Jurkat, Clone E6-1 (cell line): ENCODE measurements at regions not wholly inside any gene's neighbourhood (a gene's known extent, or its start where the extent isn't known, plus 50 kb on each side); places are given as distances from the start of the nearest gene placed in this dataset.

Source experiments
- DNase-seq: peaks from one replicate; pipeline ENCODE4 v3.0.0-alpha.2; 2011; ENCODE audit warnings: low read depth, low spot score
- H3K4me3 ChIP-seq: 2 replicates; pipeline ENCODE4 v1.5.1; 2011; ENCODE audit warnings: mild to moderate bottlenecking, low read length, control low read depth, moderate library complexity

DNA sequence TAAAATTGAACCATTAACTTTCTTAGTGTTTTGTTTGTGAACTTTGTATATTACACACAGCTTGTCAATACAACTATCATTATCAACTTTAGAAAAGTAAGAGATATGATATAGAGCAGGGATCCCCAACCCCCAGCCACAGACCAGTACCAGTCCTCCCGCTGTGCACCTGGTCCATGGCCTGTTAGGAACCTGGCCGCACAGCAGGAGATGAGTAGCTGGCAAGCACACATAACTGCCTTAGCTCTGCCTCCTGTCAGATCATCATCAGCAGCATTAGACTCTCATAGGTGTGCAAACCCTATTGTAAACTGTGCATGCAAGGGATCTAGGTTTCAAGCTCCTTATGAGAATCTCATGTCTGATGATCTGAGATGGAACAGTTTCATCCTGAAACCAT is 491.0 kb upstream of the NXPH2 start:
- H3K4me3 ChIP-seq = no peak overlapping the region
- DNase-seq = no peak

- DNase-seq = no peak
- H3K4me3 ChIP-seq = no peak overlapping the region
Measured at GRCh38 chr2:139260052-139260430, 479.9 kb upstream of the NXPH2 start.

DNA sequence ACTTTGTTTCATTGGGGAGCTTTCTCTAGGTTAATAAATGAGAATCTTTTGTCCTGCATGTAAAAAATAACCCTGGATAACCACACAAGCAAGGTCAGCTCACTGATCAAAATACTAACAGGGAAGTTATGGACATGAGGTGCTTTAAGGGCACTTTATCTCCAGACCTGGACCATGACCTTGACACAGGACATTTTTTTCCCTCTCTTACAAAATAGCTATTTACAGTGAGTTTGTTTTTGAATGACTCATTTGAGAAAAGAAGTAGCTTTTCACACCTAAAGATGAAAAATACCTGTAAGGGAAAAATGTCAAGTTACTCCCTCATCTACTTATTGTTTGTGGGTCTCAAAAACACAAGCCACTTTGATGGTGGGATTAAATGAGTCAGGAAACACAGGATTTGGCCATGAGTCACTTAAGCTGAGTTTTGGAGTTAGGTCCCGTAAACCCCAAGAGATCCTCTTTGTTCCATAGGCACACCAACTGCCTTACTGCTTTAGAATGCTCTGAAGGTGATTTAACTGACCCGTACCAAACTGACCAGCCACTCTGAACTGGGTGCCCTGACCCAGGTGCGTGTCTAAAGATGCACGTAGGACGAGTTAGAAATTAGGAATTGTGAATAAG is 479.3 kb upstream of the NXPH2 start:
- DNase-seq = no peak
- H3K4me3 ChIP-seq = no peak overlapping the region

GRCh38 chr2:139241286-139241685 is 461.1 kb upstream of the NXPH2 start:
- DNase-seq = no peak

DNA sequence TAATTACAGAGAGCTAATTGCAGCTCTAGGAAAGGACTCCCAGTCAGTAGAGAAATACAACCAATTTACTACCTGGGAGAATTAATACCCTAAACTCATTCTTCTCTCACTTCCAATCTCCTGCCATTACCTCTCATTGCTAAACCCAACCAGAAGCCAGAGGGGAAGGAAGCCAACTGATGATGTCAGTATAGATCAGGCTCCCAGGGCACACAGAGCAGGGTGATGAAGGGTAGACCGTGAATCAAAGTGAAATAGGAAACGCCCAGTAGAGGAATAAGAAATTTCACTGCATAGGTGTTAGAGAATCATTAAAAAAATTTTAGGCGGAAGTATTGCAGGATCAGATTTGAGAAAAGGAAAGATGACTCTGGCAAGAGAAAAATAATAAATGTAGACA is 456.8 kb upstream of the NXPH2 start:
- no peak for DNase-seq
- no peak overlapping the region for H3K4me3 ChIP-seq

More at GRCh38 chr2:139241286-139241685, 461.1 kb upstream of the NXPH2 start:
- no peak overlapping the region for H3K4me3 ChIP-seq

- H3K4me3 ChIP-seq = no peak overlapping the region
- no peak for DNase-seq
Measured at GRCh38 chr2:139230881-139231280, 450.7 kb upstream of the NXPH2 start.

GRCh38 chr2:139228276-139228675 is 448.1 kb upstream of the NXPH2 start:
- DNase-seq = no peak
- H3K4me3 ChIP-seq = no peak overlapping the region

DNA sequence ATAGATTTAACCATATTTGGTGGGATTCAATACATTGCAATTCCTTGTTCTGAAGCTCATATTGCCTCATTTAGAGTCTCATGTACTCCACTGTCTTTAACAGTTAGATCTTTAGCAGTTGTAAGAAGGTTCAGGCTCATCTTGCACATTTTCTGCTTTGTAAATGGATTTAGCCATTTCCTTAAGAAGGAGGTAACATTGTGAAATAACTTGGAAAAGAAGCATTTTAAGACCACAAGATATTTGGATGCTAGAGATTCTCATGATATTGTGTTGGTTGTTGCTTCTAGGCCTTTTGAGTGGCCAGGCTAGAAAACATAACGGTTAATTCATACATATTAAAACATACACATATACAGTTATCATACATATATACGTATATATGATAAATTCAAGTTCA is 445.8 kb upstream of the NXPH2 start:
- no peak overlapping the region for H3K4me3 ChIP-seq
- no peak for DNase-seq

DNA sequence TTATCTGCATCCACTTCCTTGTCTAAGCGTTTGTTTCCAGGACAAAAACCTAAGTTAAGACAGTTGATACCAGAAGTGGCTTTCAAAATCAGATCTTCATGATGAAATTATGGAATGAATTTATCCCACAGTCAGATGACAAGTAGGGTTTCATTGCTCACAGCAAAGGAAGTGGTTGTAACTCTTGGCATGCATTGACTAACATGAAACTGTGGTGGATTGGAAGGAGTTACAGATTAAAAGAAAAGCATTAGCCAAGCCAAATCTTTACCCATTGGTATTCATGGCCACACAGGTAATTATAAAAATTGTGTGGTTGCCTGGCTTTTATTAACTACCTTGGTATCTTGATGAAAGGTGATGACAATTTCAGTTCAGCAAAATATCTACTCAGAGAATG is 438.0 kb upstream of the NXPH2 start:
- DNase-seq = no peak
- no peak overlapping the region for H3K4me3 ChIP-seq

GRCh38 chr2:139217641-139218040 is 437.5 kb upstream of the NXPH2 start:
- DNase-seq = peak; percentile 35
- no peak overlapping the region for H3K4me3 ChIP-seq

- H3K4me3 ChIP-seq = no peak overlapping the region
- DNase-seq = no peak
Measured at GRCh38 chr2:139216435-139216834, 436.2 kb upstream of the NXPH2 start.

GRCh38 chr2:139214801-139215200 is 434.6 kb upstream of the NXPH2 start:
- no peak overlapping the region for H3K4me3 ChIP-seq
- DNase-seq = no peak

DNA sequence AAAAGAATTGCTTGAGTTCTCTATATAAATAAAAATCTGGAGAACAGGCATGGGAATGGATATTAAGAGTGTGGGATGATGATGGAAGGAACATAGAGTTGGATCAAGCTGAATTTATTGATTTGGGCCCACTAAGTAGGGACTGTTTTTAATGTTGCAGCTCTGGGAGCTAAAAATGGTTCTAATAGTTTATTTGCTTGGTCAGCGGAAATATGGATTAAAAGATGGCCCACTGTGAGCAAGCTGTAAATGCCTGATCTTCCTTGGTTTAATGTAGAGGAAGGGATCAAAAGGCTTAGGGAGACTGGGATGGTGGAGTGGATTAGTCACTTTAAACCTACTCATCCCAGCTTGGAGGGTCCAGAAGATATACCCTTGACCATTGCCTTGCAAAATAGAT is 429.4 kb upstream of the NXPH2 start:
- DNase-seq = no peak
- no peak overlapping the region for H3K4me3 ChIP-seq

- no peak overlapping the region for H3K4me3 ChIP-seq
- peak; percentile 34 for DNase-seq
Measured at GRCh38 chr2:139201516-139201915, 421.3 kb upstream of the NXPH2 start.

GRCh38 chr2:139196754-139197153 is 416.6 kb upstream of the NXPH2 start:
- no peak for DNase-seq
- H3K4me3 ChIP-seq = no peak overlapping the region

DNA sequence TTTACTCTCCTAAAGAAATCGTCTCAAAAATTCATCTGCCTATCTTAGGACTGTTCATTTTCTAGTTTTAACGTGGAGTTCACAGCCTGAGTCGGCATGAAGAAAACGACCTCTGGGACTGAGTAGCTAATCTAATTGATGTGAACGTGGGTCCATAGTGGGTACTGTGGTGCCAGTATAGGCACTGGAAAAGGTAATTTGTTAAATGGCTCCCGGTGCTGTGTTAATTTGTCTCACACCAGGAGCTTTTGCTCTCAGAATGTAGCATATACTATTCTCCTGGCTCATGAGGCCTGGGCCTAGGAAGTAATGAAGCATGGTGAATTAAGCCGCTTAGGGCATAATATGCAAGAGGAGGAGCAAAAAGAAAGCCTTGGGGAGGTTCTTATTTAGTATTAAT is 414.4 kb upstream of the NXPH2 start:
- no peak overlapping the region for H3K4me3 ChIP-seq

DNA sequence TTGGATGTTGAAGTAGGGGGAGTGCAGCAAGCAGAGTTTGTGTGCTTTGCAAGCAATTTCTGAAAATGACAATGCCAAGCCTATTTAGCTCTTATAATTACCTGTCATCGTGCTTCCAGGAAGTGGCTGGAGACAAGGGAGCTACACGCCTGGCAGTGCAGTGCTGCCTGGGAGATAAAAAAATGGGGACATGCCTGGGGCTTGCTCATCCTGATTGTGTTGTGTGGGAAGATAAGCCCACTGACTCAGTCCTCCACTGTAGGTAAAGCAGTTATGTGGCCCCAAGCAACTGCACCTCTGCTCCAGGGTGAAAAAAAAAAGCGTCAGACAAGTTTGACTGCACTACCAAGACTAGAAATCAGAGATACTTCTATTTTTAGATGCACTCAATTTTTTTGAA is 396.9 kb upstream of the NXPH2 start:
- H3K4me3 ChIP-seq = no peak overlapping the region
- DNase-seq = no peak

More for the DNA sequence above, 414.4 kb upstream of the NXPH2 start:
- no peak for DNase-seq

DNA sequence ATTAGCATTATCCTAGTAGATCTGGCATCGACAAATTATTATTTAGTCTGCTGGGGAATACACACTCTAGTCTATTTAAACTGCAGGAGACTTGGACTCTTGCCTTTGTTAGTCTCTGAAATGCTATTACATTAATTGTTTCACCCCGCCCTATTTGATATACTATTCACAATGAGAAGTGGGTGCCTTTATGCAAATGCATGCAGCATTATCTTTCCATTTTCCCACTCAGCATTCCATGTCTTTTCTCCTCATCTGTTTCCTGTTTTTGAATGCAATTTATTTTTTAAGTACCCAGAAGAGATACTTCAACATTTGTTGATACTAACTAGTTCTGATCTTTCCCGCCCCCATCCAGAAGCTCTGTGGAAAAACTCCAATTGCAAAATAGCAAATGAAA is 395.3 kb upstream of the NXPH2 start:
- DNase-seq = no peak
- no peak overlapping the region for H3K4me3 ChIP-seq

- no peak for DNase-seq
- H3K4me3 ChIP-seq = no peak overlapping the region
Measured at GRCh38 chr2:139170406-139170805, 390.2 kb upstream of the NXPH2 start.

DNA sequence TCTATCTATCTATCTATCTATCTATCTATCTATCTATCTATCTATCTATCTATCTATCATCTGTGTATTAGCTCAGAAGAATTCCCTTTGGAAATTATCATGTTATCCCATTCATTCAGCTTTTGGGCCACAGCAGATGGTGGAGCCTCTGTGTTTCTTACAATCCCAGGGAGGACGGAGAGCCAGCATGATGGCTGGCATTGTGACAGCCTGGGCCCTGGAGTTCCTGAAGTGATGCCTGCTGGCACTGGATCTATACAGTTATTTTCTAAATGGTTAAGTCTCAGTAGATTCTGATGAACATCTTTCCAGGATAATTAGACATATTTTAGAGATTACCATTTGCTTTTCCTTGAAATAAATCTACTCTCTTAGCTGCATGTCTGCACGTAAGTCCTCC is 385.4 kb upstream of the NXPH2 start:
- H3K4me3 ChIP-seq = no peak overlapping the region
- no peak for DNase-seq

- H3K4me3 ChIP-seq = no peak overlapping the region
- no peak for DNase-seq
Measured at GRCh38 chr2:139165041-139165440, 384.9 kb upstream of the NXPH2 start.

GRCh38 chr2:139162957-139163356 is 382.8 kb upstream of the NXPH2 start:
- DNase-seq = no peak
- H3K4me3 ChIP-seq = no peak overlapping the region
